ENCODE measurements at regions not wholly inside any gene's neighbourhood (a gene's known extent, or its start where the extent isn't known, plus 50 kb on each side); places are given as distances from the start of the nearest gene placed in this dataset.

GRCh38 chr1:193448682-193449461 is 262.5 kb upstream of the B3GALT2 start:
- no peak overlapping the region for H3K4me2 ChIP-seq (ENCODE audit: insufficient read depth, low read length)
- no peaks in the 10 kb centered on the region for H3K9me3 ChIP-seq (replicated peaks; ENCODE audit: control insufficient read depth, insufficient read depth, low read length)
- H3K36me3 ChIP-seq (ENCODE audit: control insufficient read depth in 2 of 2, extremely low read depth in 1 of 2, insufficient read depth in 2 of 2, low read length in 2 of 2): no peaks in the 10 kb centered on the region
- H3K4me1 ChIP-seq (ENCODE audit: control insufficient read depth, extremely low read depth, insufficient read depth, low read length): no peaks in the 10 kb centered on the region
- FAIRE-seq (no peak), DNase-seq (ENCODE audit: low read depth, low spot score) (no peak)
- ChIA-PET POLR2A (no interaction called here), CTCF (no interaction called here)
- dilution Hi-C loops (cut with MboI; ENCODE audit: extremely low pct_ligation_motif_present, low sequenced_read_pairs) (no loop called here), intact Hi-C loops (cut with micrococcal nuclease) (no loop called here)
- TF ChIP-seq EZH2 (IDR thresholded peaks at IDR 0.05; ENCODE audit: borderline replicate concordance, low read depth, low read length, severe bottlenecking) (no peak), MYC (IDR thresholded peaks at IDR 0.05; ENCODE audit: low read depth, low read length) (no peak), CTCF (IDR thresholded peaks at IDR 0.05; ENCODE audit: extremely low read depth in 1 of 2, insufficient read depth in 1 of 2, low read depth in 1 of 2, low read length in 2 of 2) (no peak), POLR2AphosphoS5 (IDR thresholded peaks at IDR 0.05; ENCODE audit: insufficient read depth, low read depth, low read length) (no peak), JUN (IDR thresholded peaks at IDR 0.05; ENCODE audit: borderline replicate concordance, insufficient read depth, insufficient read length, low read depth) (no peak), POLR2A (IDR thresholded peaks at IDR 0.05; ENCODE audit: low read depth, low read length) (no peak), FOS (IDR thresholded peaks at IDR 0.05; ENCODE audit: borderline replicate concordance, insufficient read depth, low read length) (no peak), GATA2 (IDR thresholded peaks at IDR 0.05; ENCODE audit: insufficient read depth, insufficient read length, low read depth, low read length) (no peak)
- TF ChIP-seq, protein P1, sequence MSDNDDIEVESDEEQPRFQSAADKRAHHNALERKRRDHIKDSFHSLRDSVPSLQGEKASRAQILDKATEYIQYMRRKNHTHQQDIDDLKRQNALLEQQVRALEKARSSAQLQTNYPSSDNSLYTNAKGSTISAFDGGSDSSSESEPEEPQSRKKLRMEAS (IDR thresholded peaks at IDR 0.05; ENCODE audit: insufficient read depth, insufficient read length): no peak
- no peak overlapping the region for H2AFZ ChIP-seq (ENCODE audit: low read depth, low read length)
- H3K4me3 ChIP-seq (replicated peaks in 1 of 3; ENCODE audit: insufficient read depth in 1 of 3, low read depth in 1 of 3, low read length in 3 of 3): no peak overlapping the region
- H3K9ac ChIP-seq (replicated peaks; ENCODE audit: extremely low read depth, insufficient read depth, low read length): no peak overlapping the region
- H4K20me1 ChIP-seq (replicated peaks; ENCODE audit: control insufficient read depth, extremely low read depth, insufficient read depth, low read length): no peaks in the 10 kb centered on the region
- no peaks in the 10 kb centered on the region for H3K9me1 ChIP-seq (replicated peaks; ENCODE audit: control insufficient read depth, extremely low read depth, insufficient read depth, low read length)
- H3K27me3 ChIP-seq (ENCODE audit: control insufficient read depth in 2 of 2, insufficient read depth in 2 of 2, low read length in 2 of 2): no peaks in the 10 kb centered on the region
- no peak overlapping the region for H3K27ac ChIP-seq (ENCODE audit: insufficient read depth, low read depth, low read length)
- H3K79me2 ChIP-seq (ENCODE audit: control insufficient read depth, insufficient read depth, low read length): no peaks in the 10 kb centered on the region
- BruUV-seq (replicated peaks): no TSS peak
